NCI-H187 treated with DMSO at 0.1 percent for 48 hours (cell line): ENCODE measurements at regions not wholly inside any gene's neighbourhood (a gene's known extent, or its start where the extent isn't known, plus 50 kb on each side); places are given as distances from the start of the nearest gene placed in this dataset.
"Not testable (repeated sequence)": the region's sequence is repeated elsewhere in the genome, so short reads cannot be mapped to it uniquely, and the experiment has no call there.

ENCODE experiments used
- DNase-seq: peaks from one replicate; lab custom pipeline; 2025; lab: John Stamatoyannopoulos, UW

DNA sequence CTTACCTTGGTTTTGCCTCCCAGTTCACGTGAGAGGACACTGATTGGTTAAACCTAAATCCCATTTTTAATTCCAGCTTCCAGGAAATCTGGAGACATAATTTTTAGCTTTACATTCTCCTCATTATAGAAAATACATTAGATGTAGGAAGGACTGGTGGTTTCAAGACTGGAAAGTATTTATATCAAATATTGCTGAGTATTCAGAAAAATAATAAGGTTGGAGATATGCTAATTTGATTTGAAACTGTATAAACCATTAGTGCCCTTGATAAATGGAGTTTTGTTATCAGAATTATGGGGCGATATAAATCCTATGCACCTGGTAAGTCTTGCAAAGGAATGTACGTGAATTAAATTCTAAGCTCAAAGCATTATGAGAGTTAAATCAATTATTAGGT, 218.0 kb upstream of the ADGRL4 start:
- no peak for DNase-seq

GRCh38 chr1:79220509-79220908, 214.0 kb upstream of the ADGRL4 start:
- DNase-seq: no peak

DNA sequence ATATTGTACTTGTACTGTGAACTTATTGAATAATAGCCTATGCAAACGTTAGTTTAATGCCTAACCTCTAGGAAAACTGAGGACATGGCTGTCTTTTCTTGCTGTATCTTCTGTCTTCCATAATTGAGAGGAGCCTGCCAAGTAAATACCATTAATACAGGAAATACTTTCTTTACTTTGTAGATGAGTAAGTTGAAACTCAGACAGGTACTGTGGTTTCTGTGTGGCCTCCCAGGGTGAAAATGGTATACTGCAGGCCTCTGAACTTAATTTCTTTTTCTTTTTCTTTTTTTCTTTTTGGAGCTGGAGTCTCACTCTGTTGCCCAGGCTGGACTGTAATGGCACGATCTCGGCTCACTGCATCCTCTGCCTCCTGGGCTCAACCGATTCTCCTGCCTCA, 208.8 kb upstream of the ADGRL4 start:
- DNase-seq: no peak

DNA sequence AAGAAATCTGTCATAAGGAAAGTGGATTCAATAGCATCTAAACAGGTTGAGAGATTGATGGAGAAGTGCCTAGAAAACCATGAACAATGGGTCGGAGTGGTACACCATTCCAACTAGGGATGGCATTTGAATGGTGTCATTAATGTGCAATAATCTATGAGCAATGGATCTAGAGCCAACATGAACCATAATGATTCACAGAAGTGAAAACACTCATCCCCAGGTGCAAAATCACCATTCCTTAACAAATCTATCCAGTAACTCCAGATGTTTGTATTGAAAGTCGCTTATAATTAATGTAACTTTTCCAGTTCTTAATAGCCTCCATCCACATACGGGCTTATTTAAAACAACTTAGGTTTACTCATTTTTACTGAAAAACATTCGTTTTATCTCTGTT, 201.3 kb upstream of the ADGRL4 start:
- no peak for DNase-seq

- DNase-seq: no peak
Observed at GRCh38 chr1:79207331-79207730, 200.8 kb upstream of the ADGRL4 start.

GRCh38 chr1:79204779-79205479, 198.4 kb upstream of the ADGRL4 start:
- no peak for DNase-seq

- DNase-seq: no peak
Observed at GRCh38 chr1:79198832-79199231, 192.3 kb upstream of the ADGRL4 start.

DNA sequence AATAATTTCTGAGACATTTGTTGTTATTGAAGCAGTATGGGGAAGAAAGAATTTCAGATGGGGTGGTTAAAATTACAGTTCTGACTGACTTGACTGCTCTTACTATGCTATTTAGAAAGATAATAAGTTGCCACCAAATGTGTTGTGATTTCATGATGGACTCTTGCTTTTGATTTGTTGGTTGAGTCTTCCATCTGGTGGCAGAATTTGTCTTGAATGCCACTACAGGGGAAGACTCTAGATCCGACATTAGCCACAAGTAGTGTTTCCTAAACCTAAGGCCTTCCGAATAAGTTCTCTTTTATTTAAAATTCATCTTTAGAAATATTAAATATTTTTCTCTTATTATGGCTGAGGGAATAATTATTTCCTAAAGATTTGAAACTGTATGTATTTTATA, 190.9 kb upstream of the ADGRL4 start:
- no peak for DNase-seq

GRCh38 chr1:79196211-79196610, 189.7 kb upstream of the ADGRL4 start:
- no peak for DNase-seq

DNA sequence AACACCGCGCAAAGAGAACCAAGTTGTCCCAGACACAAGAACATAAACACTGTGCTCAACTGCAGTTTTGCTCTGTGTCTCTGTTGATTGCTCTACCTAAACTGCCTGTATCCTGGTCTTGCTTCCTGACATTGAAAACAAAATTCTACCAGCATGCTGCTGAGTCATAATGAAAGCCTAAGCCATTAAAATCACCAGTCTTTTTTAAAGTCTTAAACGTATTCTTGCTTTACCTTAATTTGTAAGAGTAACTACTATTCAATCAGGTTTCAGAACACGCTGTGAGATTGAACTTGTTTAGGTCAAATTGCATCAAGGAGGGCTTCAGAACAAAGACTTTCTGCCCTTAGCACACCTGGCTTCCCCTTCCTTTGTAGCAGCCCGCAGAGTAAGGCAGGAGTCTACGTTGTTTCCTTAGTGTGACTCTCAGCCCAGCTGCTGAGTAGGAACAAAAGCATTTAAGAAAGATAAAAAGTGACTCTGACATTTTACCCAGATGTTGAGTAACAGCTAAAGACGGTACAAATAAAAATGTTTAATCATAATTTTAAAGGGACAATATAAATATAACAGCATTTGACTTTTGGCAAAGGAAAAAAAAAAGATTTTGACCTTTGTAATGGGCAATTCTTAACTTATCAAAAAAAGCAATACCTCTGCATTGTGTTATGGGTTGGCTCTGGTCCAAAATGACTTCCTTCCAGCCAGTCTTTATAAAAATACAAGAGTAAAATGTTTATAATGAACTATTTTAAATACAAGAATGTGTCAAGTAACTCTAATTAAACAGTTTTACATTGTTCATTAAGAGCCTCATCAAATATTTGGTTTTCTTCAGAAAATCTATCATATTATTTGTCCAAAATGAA, 186.9 kb upstream of the ADGRL4 start:
- DNase-seq: no peak

DNA sequence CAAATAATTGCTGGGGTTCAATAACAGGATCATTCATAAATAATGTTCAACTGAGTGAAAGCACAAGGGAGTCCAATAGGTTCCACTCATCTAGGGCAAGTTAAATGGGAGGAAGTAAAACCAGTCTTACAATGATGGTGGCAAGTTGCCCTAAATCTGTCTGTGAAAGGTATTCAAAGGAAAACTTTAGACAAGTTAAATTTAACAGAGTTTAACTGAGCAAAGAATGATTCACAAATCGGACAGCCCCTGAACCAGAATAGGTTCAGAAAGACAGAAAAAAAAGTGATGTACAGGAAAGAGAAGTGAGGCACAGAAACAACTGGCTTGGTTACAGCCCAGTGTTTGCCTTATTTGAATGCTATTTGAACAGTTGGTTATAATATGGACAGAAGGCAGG, 183.5 kb upstream of the ADGRL4 start:
- no peak for DNase-seq

GRCh38 chr1:79188337-79188736, 181.8 kb upstream of the ADGRL4 start:
- DNase-seq: no peak

GRCh38 chr1:79186260-79186659, 179.7 kb upstream of the ADGRL4 start:
- no peak for DNase-seq

GRCh38 chr1:79177844-79178243, 171.3 kb upstream of the ADGRL4 start:
- no peak for DNase-seq

DNA sequence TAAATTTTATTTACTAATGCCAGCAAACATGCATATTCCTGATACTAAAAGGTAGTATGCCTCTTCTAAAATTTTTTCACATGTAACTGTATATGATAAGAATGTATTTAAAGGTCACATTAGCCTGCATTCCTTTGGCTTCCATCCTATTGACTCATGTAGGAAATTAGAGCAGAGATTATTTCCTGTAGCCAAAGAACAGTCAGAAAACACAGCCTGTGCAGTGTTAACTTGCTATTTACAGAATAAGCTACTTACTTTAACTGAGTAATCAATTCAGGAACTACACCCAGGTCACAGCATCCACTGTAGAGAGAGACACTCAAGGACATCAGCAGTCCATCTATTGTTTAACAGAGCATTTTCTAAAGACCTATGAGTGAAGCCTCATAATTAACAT, 154.5 kb upstream of the ADGRL4 start:
- no peak for DNase-seq

GRCh38 chr1:79155991-79156390, 149.5 kb upstream of the ADGRL4 start:
- DNase-seq: no peak

- no peak for DNase-seq
Observed at GRCh38 chr1:79151006-79151796, 144.7 kb upstream of the ADGRL4 start.

GRCh38 chr1:79150576-79150975, 144.0 kb upstream of the ADGRL4 start:
- DNase-seq: no peak

DNA sequence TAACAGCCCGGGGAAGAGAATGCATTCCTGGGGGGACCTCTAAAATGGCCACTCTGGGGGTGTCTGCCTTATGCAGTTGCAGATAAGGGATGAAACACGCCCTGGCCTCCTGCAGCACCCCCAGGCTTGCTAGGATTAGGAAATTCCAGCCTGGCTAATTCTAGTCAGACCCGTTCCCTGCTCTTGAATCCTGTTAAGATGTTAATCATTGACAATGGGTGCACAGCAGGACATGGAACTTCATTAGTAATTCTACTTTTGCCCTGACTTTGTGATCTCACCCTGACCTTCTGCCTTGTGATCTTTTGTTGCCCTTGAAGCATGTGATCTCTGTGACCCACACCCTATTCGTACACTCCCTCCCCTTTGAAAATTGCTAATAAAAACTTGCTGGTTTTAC, 131.7 kb upstream of the ADGRL4 start:
- DNase-seq: not testable (repeated sequence)

DNA sequence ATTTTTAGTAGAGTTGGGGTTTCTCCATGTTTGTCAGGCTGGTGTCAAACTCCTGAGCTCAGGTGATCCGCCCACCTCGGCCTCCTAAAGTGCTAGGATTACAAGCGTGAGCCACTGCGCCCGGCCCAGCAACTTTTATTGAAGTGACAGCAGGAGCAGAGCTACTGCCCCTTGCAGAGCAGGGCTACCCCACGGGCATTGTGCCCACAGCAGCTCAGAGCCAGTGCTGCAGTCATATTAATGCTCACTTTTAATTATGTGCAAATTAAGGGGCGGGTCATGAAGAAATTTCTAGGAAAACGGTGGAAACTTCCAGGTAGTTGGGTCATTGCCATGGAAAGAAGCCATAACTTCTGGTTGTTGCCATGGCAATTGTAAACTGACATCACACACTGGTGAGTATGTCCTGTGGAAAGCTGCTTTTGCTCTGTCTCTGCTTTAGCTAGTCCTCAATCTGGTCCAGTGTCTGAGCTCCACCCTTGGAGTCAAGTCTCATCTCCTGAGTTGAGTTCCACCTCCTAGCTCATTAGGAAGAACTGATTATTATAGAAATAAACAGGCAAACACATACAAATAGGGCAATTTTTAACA, 127.3 kb upstream of the ADGRL4 start:
- no peak for DNase-seq

- no peak for DNase-seq
Observed at GRCh38 chr1:79131626-79132025, 125.1 kb upstream of the ADGRL4 start.

GRCh38 chr1:79129914-79130313, 123.4 kb upstream of the ADGRL4 start:
- DNase-seq: no peak
